Heart left ventricle (tissue), 13 donors: ENCODE measurements at regions not wholly inside any gene's neighbourhood (a gene's known extent, or its start where the extent isn't known, plus 50 kb on each side); places are given as distances from the start of the nearest gene placed in this dataset.

Experiments used
- CTCF ChIP-seq, 12 donors: fragments of 200-600 bp; sonication (generic) in 4 of 12; IDR thresholded peaks; one replicate each; pipeline versions ENCODE4 v1.5.0 to v1.8.0; 2018 to 2022; ENCODE audit warnings: antibody characterized with exemption in 12 of 12, mild to moderate bottlenecking in 5 of 12
- POLR2A ChIP-seq, 2 donors: fragments of 450-650 bp; IDR thresholded peaks; one replicate each; pipeline ENCODE4 v1.6.1; 2017; ENCODE audit warnings: antibody characterized with exemption in 2 of 2, mild to moderate bottlenecking in 2 of 2, moderate library complexity in 2 of 2
- donor health status: ischemic (EF 13 %, LVEDD 7.1; RV severe dilation, severe dysfunction).
- donor health status: DM: no; HTN: yes; CAD: no.
- donor health status: DM: no; HTN: no; CAD: no.
- donor health status: ischemic (EF 25% LVEDD 6.9; RV normal size, moderate dysfunction).
- donor health status: ischemic (EF 25% LVEDD 5.7; RV mildly dilated, moderate dysfunction).
- donor health status: ischemic (EF 35%, LVEDD 5.7; RV mildly dilated, moderate dysfunction).
- donor health status: nonischemic (EF 11% LVEDD 7.7; RV severe dilation, severe dysfunction).
- donor health status: DM: yes; HTN: yes; CAD: no.
- donor health status: PGD.
- donor health status: ischemic (EF 29% LVEDD 5.4; RV normal size, mild dysfunction).
- donor health status: nonischemic (EF 23%, LVEDD 6.1; RV moderate dilation, normal function).

GRCh38 chr1:192053531-192053971, 104.7 kb upstream of the RGS18 start:
- no peak for TF ChIP-seq CTCF (IDR thresholded peaks at IDR 0.05)
- TF ChIP-seq POLR2A (IDR thresholded peaks at IDR 0.05): no peak
